ENCODE measurements at regions not wholly inside any gene's neighbourhood (a gene's known extent, or its start where the extent isn't known, plus 50 kb on each side); places are given as distances from the start of the nearest gene placed in this dataset.

GRCh38 chr9:105854026-105854782 is 159.9 kb downstream of the TMEM38B start:
- Histone ChIP-seq H3K4me1 (ENCODE audit: insufficient read depth) (no peaks in the 10 kb centered on the region), H3K9me3 (ENCODE audit: low read depth) (no peaks in the 10 kb centered on the region), H3K79me2 (no peaks in the 10 kb centered on the region), H2AFZ (no peak overlapping the region), H3K36me3 (replicated peaks; ENCODE audit: insufficient read depth, low read depth) (no peaks in the 10 kb centered on the region), H4K20me1 (ENCODE audit: insufficient read depth, poor library complexity, severe bottlenecking) (no peaks in the 10 kb centered on the region), H3K27me3 (no peaks in the 10 kb centered on the region), H3K4me2 (no peak overlapping the region), H3K27ac (no peak overlapping the region), H3K9me2 (replicated peaks; ENCODE audit: insufficient read depth) (no peaks in the 10 kb centered on the region), H3K4me3 (no peak overlapping the region)
- DNase-seq (ENCODE audit: low spot score) = no peak
- 72% methylated on average over 1 of the region's 1 CpG for WGBS (ENCODE audit: low lambda C conversion rate, missing lambda C conversion rate)
- TF ChIP-seq EZH2 (IDR thresholded peaks at IDR 0.05; ENCODE audit: borderline replicate concordance) = no peak
- TF ChIP-seq EZH2phosphoT487 (IDR thresholded peaks at IDR 0.05; ENCODE audit: low read depth, severe bottlenecking, unreplicated experiment) = no peak
- no peak for TF ChIP-seq CTCF (IDR thresholded peaks at IDR 0.05; ENCODE audit: poor library complexity)

- no peaks in the 10 kb centered on the region for H3K4me1 ChIP-seq (ENCODE audit: insufficient read depth)
- 88% methylated on average over 3 of the region's 3 CpGs for WGBS (ENCODE audit: low lambda C conversion rate, missing lambda C conversion rate)
- DNase-seq (ENCODE audit: low spot score) = no peak
- no peaks in the 10 kb centered on the region for H3K36me3 ChIP-seq (replicated peaks; ENCODE audit: insufficient read depth, low read depth)
- no peaks in the 10 kb centered on the region for H3K27me3 ChIP-seq
- no peaks in the 10 kb centered on the region for H3K9me2 ChIP-seq (replicated peaks; ENCODE audit: insufficient read depth)
- H3K79me2 ChIP-seq = no peaks in the 10 kb centered on the region
- TF ChIP-seq EZH2phosphoT487 (IDR thresholded peaks at IDR 0.05; ENCODE audit: low read depth, severe bottlenecking, unreplicated experiment) (no peak), CTCF (IDR thresholded peaks at IDR 0.05; ENCODE audit: poor library complexity) (no peak), EZH2 (IDR thresholded peaks at IDR 0.05; ENCODE audit: borderline replicate concordance) (no peak)
- no peak overlapping the region for H3K4me3 ChIP-seq
- no peak overlapping the region for H3K4me2 ChIP-seq
- no peaks in the 10 kb centered on the region for H4K20me1 ChIP-seq (ENCODE audit: insufficient read depth, poor library complexity, severe bottlenecking)
- H2AFZ ChIP-seq = no peak overlapping the region
- H3K27ac ChIP-seq = no peak overlapping the region
- H3K9me3 ChIP-seq (ENCODE audit: low read depth) = no peaks in the 10 kb centered on the region
Observed at GRCh38 chr9:105854783-105855724, 160.7 kb downstream of the TMEM38B start.

- H3K36me3 ChIP-seq (replicated peaks; ENCODE audit: insufficient read depth, low read depth) = no peaks in the 10 kb centered on the region
- H3K9me2 ChIP-seq (replicated peaks; ENCODE audit: insufficient read depth) = no peaks in the 10 kb centered on the region
- no peak for DNase-seq (ENCODE audit: low spot score)
- TF ChIP-seq CTCF (IDR thresholded peaks at IDR 0.05; ENCODE audit: poor library complexity) (no peak), EZH2phosphoT487 (IDR thresholded peaks at IDR 0.05; ENCODE audit: low read depth, severe bottlenecking, unreplicated experiment) (no peak), EZH2 (IDR thresholded peaks at IDR 0.05; ENCODE audit: borderline replicate concordance) (no peak)
- no peak overlapping the region for H3K27ac ChIP-seq
- no peaks in the 10 kb centered on the region for H3K79me2 ChIP-seq
- 86% methylated on average over 3 of the region's 3 CpGs for WGBS (ENCODE audit: low lambda C conversion rate, missing lambda C conversion rate)
- no peaks in the 10 kb centered on the region for H3K4me1 ChIP-seq (ENCODE audit: insufficient read depth)
- H3K4me2 ChIP-seq = no peak overlapping the region
- no peaks in the 10 kb centered on the region for H3K27me3 ChIP-seq
- H3K4me3 ChIP-seq = no peak overlapping the region
- H2AFZ ChIP-seq = no peak overlapping the region
- no peaks in the 10 kb centered on the region for H4K20me1 ChIP-seq (ENCODE audit: insufficient read depth, poor library complexity, severe bottlenecking)
- no peaks in the 10 kb centered on the region for H3K9me3 ChIP-seq (ENCODE audit: low read depth)
Observed at GRCh38 chr9:105855987-105856386, 161.6 kb downstream of the TMEM38B start.

All from hepatocyte (in vitro differentiated cells).